ENCODE measurements at regions not wholly inside any gene's neighbourhood (a gene's known extent, or its start where the extent isn't known, plus 50 kb on each side); places are given as distances from the start of the nearest gene placed in this dataset.

DNA sequence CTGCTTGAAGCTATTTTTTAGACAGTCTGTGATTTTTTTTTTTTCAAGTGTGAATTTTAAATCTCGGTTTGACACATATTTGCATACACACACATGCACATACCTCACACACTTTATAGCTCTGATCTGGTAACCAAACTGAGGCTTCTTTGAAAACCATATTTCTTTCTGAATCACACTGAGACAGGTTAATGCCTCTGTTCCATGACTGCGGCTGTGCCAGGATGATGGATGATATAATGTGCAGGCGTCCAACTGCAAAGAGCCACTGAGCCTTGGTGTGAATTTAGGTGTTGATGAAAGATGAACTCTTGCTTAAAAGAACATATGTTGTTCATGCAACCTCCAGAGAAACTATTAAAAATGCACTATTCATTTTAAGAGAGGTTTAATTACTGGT lies 504.0 kb upstream of the OLFM3 start:
- no peak for TF ChIP-seq CEBPB (IDR thresholded peaks at IDR 0.05)
- TF ChIP-seq NFIC (IDR thresholded peaks at IDR 0.05), result no peak
- TF ChIP-seq, protein P1, sequence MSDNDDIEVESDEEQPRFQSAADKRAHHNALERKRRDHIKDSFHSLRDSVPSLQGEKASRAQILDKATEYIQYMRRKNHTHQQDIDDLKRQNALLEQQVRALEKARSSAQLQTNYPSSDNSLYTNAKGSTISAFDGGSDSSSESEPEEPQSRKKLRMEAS (IDR thresholded peaks at IDR 0.05), result no peak
